ENCODE measurements at regions not wholly inside any gene's neighbourhood (a gene's known extent, or its start where the extent isn't known, plus 50 kb on each side); places are given as distances from the start of the nearest gene placed in this dataset.

GRCh38 chr4:180106997-180107396 is 2136.2 kb upstream of the TENM3 start:
- in situ Hi-C loops (cut with HindIII; ENCODE audit: low pct_ligation_motif_present, low pct_unique_long_range_greater_than_20kb, low sequenced_read_pairs): no loop called here
- DNase-seq: no peak

GRCh38 chr4:180116840-180117239 is 2126.4 kb upstream of the TENM3 start:
- DNase-seq: no peak

GRCh38 chr4:180120068-180120467 is 2123.1 kb upstream of the TENM3 start:
- DNase-seq: no peak
- in situ Hi-C loops (cut with HindIII; ENCODE audit: low pct_ligation_motif_present, low pct_unique_long_range_greater_than_20kb, low sequenced_read_pairs): no loop called here

More at GRCh38 chr4:180116840-180117239, 2126.4 kb upstream of the TENM3 start:
- in situ Hi-C loops (cut with HindIII; ENCODE audit: low pct_ligation_motif_present, low pct_unique_long_range_greater_than_20kb, low sequenced_read_pairs): no loop called here

- no peak for DNase-seq
- in situ Hi-C loops (cut with HindIII; ENCODE audit: low pct_ligation_motif_present, low pct_unique_long_range_greater_than_20kb, low sequenced_read_pairs): no loop called here
These were observed 2108.9 kb upstream of the TENM3 start for GRCh38 chr4:180134091-180134866.

GRCh38 chr4:180141734-180142133 is 2101.5 kb upstream of the TENM3 start:
- no peak for DNase-seq
- in situ Hi-C loops (cut with HindIII; ENCODE audit: low pct_ligation_motif_present, low pct_unique_long_range_greater_than_20kb, low sequenced_read_pairs): no loop called here

- in situ Hi-C loops (cut with HindIII; ENCODE audit: low pct_ligation_motif_present, low pct_unique_long_range_greater_than_20kb, low sequenced_read_pairs): no loop called here
- no peak for DNase-seq
These were observed 2094.5 kb upstream of the TENM3 start for GRCh38 chr4:180148737-180149136.

- DNase-seq: peak; percentile 34
- in situ Hi-C loops (cut with HindIII; ENCODE audit: low pct_ligation_motif_present, low pct_unique_long_range_greater_than_20kb, low sequenced_read_pairs): no loop called here
These were observed 2092.4 kb upstream of the TENM3 start for GRCh38 chr4:180150818-180151217.

- in situ Hi-C loops (cut with HindIII; ENCODE audit: low pct_ligation_motif_present, low pct_unique_long_range_greater_than_20kb, low sequenced_read_pairs): no loop called here
- no peak for DNase-seq
These were observed 2090.4 kb upstream of the TENM3 start for GRCh38 chr4:180152831-180153230.

GRCh38 chr4:180153587-180153986 is 2089.6 kb upstream of the TENM3 start:
- in situ Hi-C loops (cut with HindIII; ENCODE audit: low pct_ligation_motif_present, low pct_unique_long_range_greater_than_20kb, low sequenced_read_pairs): no loop called here
- no peak for DNase-seq

- DNase-seq: no peak
- in situ Hi-C loops (cut with HindIII; ENCODE audit: low pct_ligation_motif_present, low pct_unique_long_range_greater_than_20kb, low sequenced_read_pairs): no loop called here
These were observed 2086.5 kb upstream of the TENM3 start for GRCh38 chr4:180156684-180157083.

GRCh38 chr4:180160195-180160983 is 2082.8 kb upstream of the TENM3 start:
- in situ Hi-C loops (cut with HindIII; ENCODE audit: low pct_ligation_motif_present, low pct_unique_long_range_greater_than_20kb, low sequenced_read_pairs): no loop called here
- DNase-seq: no peak

GRCh38 chr4:180164799-180165198 is 2078.4 kb upstream of the TENM3 start:
- DNase-seq: peak; percentile 73
- in situ Hi-C loops (cut with HindIII; ENCODE audit: low pct_ligation_motif_present, low pct_unique_long_range_greater_than_20kb, low sequenced_read_pairs): no loop called here

- DNase-seq: no peak
- in situ Hi-C loops (cut with HindIII; ENCODE audit: low pct_ligation_motif_present, low pct_unique_long_range_greater_than_20kb, low sequenced_read_pairs): no loop called here
These were observed 2073.8 kb upstream of the TENM3 start for GRCh38 chr4:180169394-180169793.

GRCh38 chr4:180169966-180170365 is 2073.2 kb upstream of the TENM3 start:
- in situ Hi-C loops (cut with HindIII; ENCODE audit: low pct_ligation_motif_present, low pct_unique_long_range_greater_than_20kb, low sequenced_read_pairs): no loop called here

GRCh38 chr4:180179146-180179545 is 2064.1 kb upstream of the TENM3 start:
- in situ Hi-C loops (cut with HindIII; ENCODE audit: low pct_ligation_motif_present, low pct_unique_long_range_greater_than_20kb, low sequenced_read_pairs): no loop called here
- no peak for DNase-seq

More at GRCh38 chr4:180169966-180170365, 2073.2 kb upstream of the TENM3 start:
- DNase-seq: no peak

- in situ Hi-C loops (cut with HindIII; ENCODE audit: low pct_ligation_motif_present, low pct_unique_long_range_greater_than_20kb, low sequenced_read_pairs): no loop called here
- DNase-seq: no peak
These were observed 2053.5 kb upstream of the TENM3 start for GRCh38 chr4:180189666-180190065.

GRCh38 chr4:180190382-180190781 is 2052.8 kb upstream of the TENM3 start:
- no peak for DNase-seq

GRCh38 chr4:180197471-180197870 is 2045.7 kb upstream of the TENM3 start:
- in situ Hi-C loops (cut with HindIII; ENCODE audit: low pct_ligation_motif_present, low pct_unique_long_range_greater_than_20kb, low sequenced_read_pairs): no loop called here
- no peak for DNase-seq

More at GRCh38 chr4:180190382-180190781, 2052.8 kb upstream of the TENM3 start:
- in situ Hi-C loops (cut with HindIII; ENCODE audit: low pct_ligation_motif_present, low pct_unique_long_range_greater_than_20kb, low sequenced_read_pairs): no loop called here

- in situ Hi-C loops (cut with HindIII; ENCODE audit: low pct_ligation_motif_present, low pct_unique_long_range_greater_than_20kb, low sequenced_read_pairs): no loop called here
- no peak for DNase-seq
These were observed 2039.9 kb upstream of the TENM3 start for GRCh38 chr4:180203349-180203748.

- no peak for DNase-seq
- in situ Hi-C loops (cut with HindIII; ENCODE audit: low pct_ligation_motif_present, low pct_unique_long_range_greater_than_20kb, low sequenced_read_pairs): no loop called here
These were observed 2037.9 kb upstream of the TENM3 start for GRCh38 chr4:180205276-180205675.
